ENCODE measurements at regions not wholly inside any gene's neighbourhood (a gene's known extent, or its start where the extent isn't known, plus 50 kb on each side); places are given as distances from the start of the nearest gene placed in this dataset.
"Not testable (repeated sequence)": the region's sequence is repeated elsewhere in the genome, so short reads cannot be mapped to it uniquely, and the experiment has no call there.

DNA sequence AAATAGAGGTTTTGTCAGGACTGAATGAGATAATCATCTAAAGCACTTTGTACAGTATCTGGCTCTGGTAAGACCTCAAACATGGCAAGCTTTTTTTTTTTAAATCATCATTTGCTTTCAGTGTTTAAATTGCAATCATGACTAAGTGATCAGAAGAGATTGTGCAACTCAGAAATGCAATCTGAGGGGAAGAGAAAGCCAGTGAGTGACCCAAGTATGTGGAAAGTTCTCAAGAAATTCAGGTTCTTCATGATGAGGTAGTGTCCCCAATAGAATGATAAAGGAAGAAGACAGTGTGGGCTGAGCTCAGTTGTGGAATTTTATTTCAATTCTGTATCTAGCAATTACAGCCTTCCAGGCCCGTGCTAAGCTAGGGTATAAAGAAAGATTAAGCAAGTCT, 132.2 kb upstream of the TBC1D5 start:
- DNase-seq: no peak
- Histone ChIP-seq H3K9me3 (no peaks in the 10 kb centered on the region), H3K27ac (no peak overlapping the region), H3K36me3 (no peaks in the 10 kb centered on the region), H3K27me3 (no peaks in the 10 kb centered on the region), H3K4me3 (replicated peaks in 1 of 3) (no peak overlapping the region), H3K4me1 (no peaks in the 10 kb centered on the region)
- WGBS, 2 donors: 76 to 86% methylated on average over 1 of the region's 1 CpG
- TF ChIP-seq, protein P1, sequence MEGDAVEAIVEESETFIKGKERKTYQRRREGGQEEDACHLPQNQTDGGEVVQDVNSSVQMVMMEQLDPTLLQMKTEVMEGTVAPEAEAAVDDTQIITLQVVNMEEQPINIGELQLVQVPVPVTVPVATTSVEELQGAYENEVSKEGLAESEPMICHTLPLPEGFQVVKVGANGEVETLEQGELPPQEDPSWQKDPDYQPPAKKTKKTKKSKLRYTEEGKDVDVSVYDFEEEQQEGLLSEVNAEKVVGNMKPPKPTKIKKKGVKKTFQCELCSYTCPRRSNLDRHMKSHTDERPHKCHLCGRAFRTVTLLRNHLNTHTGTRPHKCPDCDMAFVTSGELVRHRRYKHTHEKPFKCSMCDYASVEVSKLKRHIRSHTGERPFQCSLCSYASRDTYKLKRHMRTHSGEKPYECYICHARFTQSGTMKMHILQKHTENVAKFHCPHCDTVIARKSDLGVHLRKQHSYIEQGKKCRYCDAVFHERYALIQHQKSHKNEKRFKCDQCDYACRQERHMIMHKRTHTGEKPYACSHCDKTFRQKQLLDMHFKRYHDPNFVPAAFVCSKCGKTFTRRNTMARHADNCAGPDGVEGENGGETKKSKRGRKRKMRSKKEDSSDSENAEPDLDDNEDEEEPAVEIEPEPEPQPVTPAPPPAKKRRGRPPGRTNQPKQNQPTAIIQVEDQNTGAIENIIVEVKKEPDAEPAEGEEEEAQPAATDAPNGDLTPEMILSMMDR (IDR thresholded peaks at IDR 0.05): no peak
- no peak for TF ChIP-seq POLR2A (IDR thresholded peaks at IDR 0.05)
- intact Hi-C loops (cut with DNase I): no loop called here

DNA sequence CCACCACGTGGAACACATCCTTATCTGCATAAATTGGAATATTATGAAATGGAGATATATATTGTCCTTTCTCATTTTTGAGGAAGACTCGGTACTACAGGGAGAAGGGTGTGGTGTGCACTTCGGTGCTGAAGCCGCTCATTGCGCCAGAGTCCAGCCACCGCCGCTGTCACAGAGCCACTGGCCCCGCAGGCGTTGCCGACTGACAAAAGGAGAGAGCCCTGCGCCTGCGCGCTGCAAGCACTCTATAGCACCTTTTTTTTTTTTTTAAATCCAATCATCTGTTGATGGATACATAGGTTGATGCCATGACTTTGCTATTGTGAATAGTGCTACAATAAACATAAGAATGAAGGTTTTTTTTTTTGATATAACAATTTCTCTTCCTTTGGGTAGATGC, 130.0 kb upstream of the TBC1D5 start:
- Histone ChIP-seq H3K27me3 (no peaks in the 10 kb centered on the region), H3K4me1 (no peaks in the 10 kb centered on the region), H3K9me3 (no peaks in the 10 kb centered on the region), H3K4me3 (replicated peaks in 1 of 3) (no peak overlapping the region), H3K36me3 (no peaks in the 10 kb centered on the region), H3K27ac (no peak overlapping the region)
- intact Hi-C loops (cut with DNase I): no loop called here
- 94 to 95% methylated on average over 13 of the region's 13 CpGs for WGBS, 2 donors
- no peak for DNase-seq
- TF ChIP-seq, protein P1 (IDR thresholded peaks at IDR 0.05): no peak
- no peak for TF ChIP-seq POLR2A (IDR thresholded peaks at IDR 0.05)

DNA sequence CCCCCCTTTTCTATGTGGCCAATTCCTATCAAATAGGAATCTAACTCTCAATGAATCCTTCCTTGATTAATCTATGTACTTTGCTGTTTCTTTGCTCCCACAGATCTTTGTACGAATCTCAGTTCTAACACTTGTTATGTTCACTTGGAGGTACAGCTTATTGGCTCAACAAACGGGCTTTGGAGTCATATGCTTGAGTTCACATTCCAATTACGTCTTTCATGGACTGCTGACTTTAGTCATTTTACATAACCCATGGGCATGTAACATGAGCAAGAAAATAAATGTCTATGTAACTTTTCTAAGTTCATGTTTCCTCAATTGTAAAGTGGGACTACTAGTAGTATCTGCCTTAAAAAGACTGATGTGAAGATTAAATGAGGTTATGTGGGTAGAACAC, 123.2 kb upstream of the TBC1D5 start:
- Histone ChIP-seq H3K36me3 (no peaks in the 10 kb centered on the region), H3K27ac (no peak overlapping the region), H3K9me3 (no peaks in the 10 kb centered on the region), H3K4me3 (replicated peaks in 1 of 3) (no peak overlapping the region), H3K4me1 (no peaks in the 10 kb centered on the region), H3K27me3 (no peaks in the 10 kb centered on the region)
- intact Hi-C loops (cut with DNase I): no loop called here
- 64 to 73% methylated on average over 3 of the region's 3 CpGs for WGBS, 2 donors
- TF ChIP-seq, protein P1 (IDR thresholded peaks at IDR 0.05): no peak
- TF ChIP-seq POLR2A (IDR thresholded peaks at IDR 0.05): no peak
- DNase-seq: no peak

DNA sequence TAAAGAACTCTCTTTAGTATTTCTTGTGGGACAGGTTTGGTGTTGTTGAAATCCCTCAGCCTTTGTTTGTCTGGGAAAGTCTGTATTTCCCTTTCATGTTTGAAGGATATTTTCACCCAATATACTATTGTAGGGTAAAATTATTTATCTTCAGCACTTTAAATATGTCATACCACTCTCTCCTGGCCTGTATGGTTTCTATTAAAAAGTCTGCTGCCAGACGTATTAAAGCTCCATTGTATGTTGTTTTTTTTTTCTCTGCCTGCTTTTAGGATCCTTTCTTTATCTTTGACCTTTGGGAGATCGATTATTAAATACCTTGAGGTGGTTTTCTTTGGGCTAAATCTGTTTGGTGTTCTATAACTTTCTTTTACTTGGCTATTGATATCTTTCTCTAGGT, 119.0 kb upstream of the TBC1D5 start:
- intact Hi-C loops (cut with DNase I): no loop called here
- H3K4me1 ChIP-seq: no peaks in the 10 kb centered on the region
- WGBS, 2 donors: 78 to 85% methylated on average over 2 of the region's 2 CpGs
- DNase-seq: no peak
- no peaks in the 10 kb centered on the region for H3K9me3 ChIP-seq
- H3K27ac ChIP-seq: no peak overlapping the region
- H3K4me3 ChIP-seq (replicated peaks in 1 of 3): no peak overlapping the region
- no peak for TF ChIP-seq POLR2A (IDR thresholded peaks at IDR 0.05)
- TF ChIP-seq, protein P1 (IDR thresholded peaks at IDR 0.05): no peak
- no peaks in the 10 kb centered on the region for H3K27me3 ChIP-seq
- no peaks in the 10 kb centered on the region for H3K36me3 ChIP-seq

DNA sequence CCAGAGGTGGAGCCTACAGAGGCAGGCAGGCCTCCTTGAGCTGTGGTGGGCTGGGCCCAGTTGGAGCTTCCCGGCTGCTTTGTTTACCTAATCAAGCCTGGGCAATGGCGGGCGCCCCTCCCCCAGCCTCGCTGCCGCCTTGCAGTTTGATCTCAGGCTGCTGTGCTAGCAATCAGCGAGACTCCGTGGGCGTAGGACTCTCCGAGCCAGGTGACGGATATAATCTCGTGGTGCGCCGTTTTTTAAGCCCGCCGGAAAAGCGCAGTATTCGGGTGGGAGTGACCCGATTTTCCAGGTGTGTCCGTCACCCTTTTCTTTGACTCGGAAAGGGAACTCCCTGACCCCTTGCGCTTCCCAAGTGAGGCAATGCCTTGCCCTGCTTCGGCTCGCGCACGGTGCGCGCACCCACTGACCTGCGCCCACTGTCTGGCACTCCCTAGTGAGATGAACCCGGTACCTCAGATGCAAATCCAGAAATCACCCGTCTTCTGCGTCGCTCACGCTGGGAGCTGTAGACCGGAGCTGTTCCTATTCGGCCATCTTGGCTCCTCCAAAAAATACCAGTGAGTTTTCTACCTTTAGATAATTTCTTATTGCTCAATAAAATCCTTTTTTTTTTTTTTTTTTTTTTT, 118.5 kb upstream of the TBC1D5 start:
- H3K36me3 ChIP-seq; H3K27ac ChIP-seq; H3K9me3 ChIP-seq; H3K4me1 ChIP-seq; H3K27me3 ChIP-seq; intact Hi-C loops (cut with DNase I); DNase-seq; H3K4me3 ChIP-seq (replicated peaks in 1 of 3): not testable (repeated sequence)
- WGBS, 2 donors: 91 to 92% methylated on average over 32 to 35 of the region's 35 CpGs

DNA sequence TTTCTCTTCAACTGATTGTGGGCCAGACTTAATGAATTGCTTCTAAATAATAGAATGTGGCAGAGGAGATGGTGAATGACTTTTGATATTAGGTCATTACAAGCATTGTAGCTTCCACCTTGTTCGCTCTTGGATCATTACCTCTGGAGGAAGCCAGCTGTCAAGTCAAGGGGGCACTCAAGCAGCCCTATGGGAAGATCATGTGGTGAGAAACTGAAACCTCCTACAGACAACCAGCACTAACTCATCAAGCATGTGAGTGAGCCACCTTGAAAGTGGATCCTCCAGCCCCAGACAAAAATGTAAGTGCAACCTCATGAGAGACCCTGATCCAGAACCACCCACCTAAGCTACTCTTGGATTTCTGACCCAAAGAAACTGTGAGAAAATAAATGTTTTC, 109.8 kb upstream of the TBC1D5 start:
- Histone ChIP-seq H3K4me3 (replicated peaks in 1 of 3) (no peak overlapping the region), H3K27ac (no peak overlapping the region), H3K36me3 (no peaks in the 10 kb centered on the region), H3K9me3 (no peaks in the 10 kb centered on the region), H3K4me1 (no peaks in the 10 kb centered on the region), H3K27me3 (no peaks in the 10 kb centered on the region)
- intact Hi-C loops (cut with DNase I): no loop called here
- 71 to 83% methylated on average over 1 of the region's 1 CpG for WGBS, 2 donors
- TF ChIP-seq, protein P1 (IDR thresholded peaks at IDR 0.05): no peak
- no peak for TF ChIP-seq POLR2A (IDR thresholded peaks at IDR 0.05)
- no peak for DNase-seq
